ENCODE measurements at regions not wholly inside any gene's neighbourhood (a gene's known extent, or its start where the extent isn't known, plus 50 kb on each side); places are given as distances from the start of the nearest gene placed in this dataset.

- H3K36me3 ChIP-seq (ENCODE audit: control insufficient read depth in 2 of 3, insufficient read depth in 3 of 3, low read length in 3 of 3), result no peaks in the 10 kb centered on the region
- no peak overlapping the region for H3K27ac ChIP-seq (ENCODE audit: low read depth in 2 of 2, low read length in 2 of 2)
- no peak for FAIRE-seq
- no peaks in the 10 kb centered on the region for H3K9me3 ChIP-seq (ENCODE audit: control insufficient read depth in 2 of 3, insufficient read depth in 1 of 3, low read length in 3 of 3)
- DNase-seq, result no peak
- intact Hi-C loops (cut with DNase I), result no loop called here
- H3K9ac ChIP-seq (ENCODE audit: low read length in 3 of 3), result no peak overlapping the region
- no peak for TF ChIP-seq CTCF (IDR thresholded peaks at IDR 0.05; ENCODE audit: borderline replicate concordance, extremely low read depth, insufficient read depth)
- no peak overlapping the region for H3K4me3 ChIP-seq (ENCODE audit: low read length in 3 of 3)
- no peaks in the 10 kb centered on the region for H3K4me1 ChIP-seq (ENCODE audit: control insufficient read depth in 2 of 3, insufficient read depth in 2 of 3, low read depth in 1 of 3, low read length in 3 of 3)
- no peaks in the 10 kb centered on the region for H3K27me3 ChIP-seq (ENCODE audit: control insufficient read depth, insufficient read depth, low read length)
Measured at GRCh38 chr1:101683136-101683535, 313.6 kb downstream of the OLFM3 start.

- H3K27ac ChIP-seq (ENCODE audit: low read depth in 2 of 2, low read length in 2 of 2), result no peak overlapping the region
- intact Hi-C loops (cut with DNase I), result no loop called here
- no peak for FAIRE-seq
- no peaks in the 10 kb centered on the region for H3K27me3 ChIP-seq (ENCODE audit: control insufficient read depth, insufficient read depth, low read length)
- TF ChIP-seq CTCF (IDR thresholded peaks at IDR 0.05; ENCODE audit: borderline replicate concordance, extremely low read depth, insufficient read depth), result no peak
- no peak for DNase-seq
- H3K9ac ChIP-seq (ENCODE audit: low read length in 3 of 3), result no peak overlapping the region
- H3K36me3 ChIP-seq (ENCODE audit: control insufficient read depth in 2 of 3, insufficient read depth in 3 of 3, low read length in 3 of 3), result no peaks in the 10 kb centered on the region
- H3K9me3 ChIP-seq (ENCODE audit: control insufficient read depth in 2 of 3, insufficient read depth in 1 of 3, low read length in 3 of 3), result no peaks in the 10 kb centered on the region
- H3K4me3 ChIP-seq (ENCODE audit: low read length in 3 of 3), result no peak overlapping the region
- H3K4me1 ChIP-seq (ENCODE audit: control insufficient read depth in 2 of 3, insufficient read depth in 2 of 3, low read depth in 1 of 3, low read length in 3 of 3), result no peaks in the 10 kb centered on the region
Measured at GRCh38 chr1:101683561-101683960, 313.2 kb downstream of the OLFM3 start.

- Histone ChIP-seq H3K27me3 (ENCODE audit: control insufficient read depth, insufficient read depth, low read length) (no peaks in the 10 kb centered on the region), H3K4me1 (ENCODE audit: control insufficient read depth in 2 of 3, insufficient read depth in 2 of 3, low read depth in 1 of 3, low read length in 3 of 3) (no peaks in the 10 kb centered on the region), H3K4me3 (ENCODE audit: low read length in 3 of 3) (no peak overlapping the region), H3K9ac (ENCODE audit: low read length in 3 of 3) (no peak overlapping the region), H3K9me3 (ENCODE audit: control insufficient read depth in 2 of 3, insufficient read depth in 1 of 3, low read length in 3 of 3) (no peaks in the 10 kb centered on the region), H3K27ac (ENCODE audit: low read depth in 2 of 2, low read length in 2 of 2) (no peak overlapping the region), H3K36me3 (ENCODE audit: control insufficient read depth in 2 of 3, insufficient read depth in 3 of 3, low read length in 3 of 3) (no peaks in the 10 kb centered on the region)
- FAIRE-seq, result no peak
- peak in 1 of 5 donors; percentile 39 for DNase-seq
- TF ChIP-seq CTCF (IDR thresholded peaks at IDR 0.05; ENCODE audit: borderline replicate concordance, extremely low read depth, insufficient read depth), result no peak
- intact Hi-C loops (cut with DNase I), result no loop called here
Measured at GRCh38 chr1:101697072-101697471, 299.7 kb downstream of the OLFM3 start.

GRCh38 chr1:101698681-101699080 is 298.0 kb downstream of the OLFM3 start:
- intact Hi-C loops (cut with DNase I), result no loop called here
- H3K4me3 ChIP-seq (ENCODE audit: low read length in 3 of 3), result no peak overlapping the region
- H3K9me3 ChIP-seq (ENCODE audit: control insufficient read depth in 2 of 3, insufficient read depth in 1 of 3, low read length in 3 of 3), result no peaks in the 10 kb centered on the region
- no peak for DNase-seq
- no peak for TF ChIP-seq CTCF (IDR thresholded peaks at IDR 0.05; ENCODE audit: borderline replicate concordance, extremely low read depth, insufficient read depth)
- H3K9ac ChIP-seq (ENCODE audit: low read length in 3 of 3), result no peak overlapping the region
- no peaks in the 10 kb centered on the region for H3K27me3 ChIP-seq (ENCODE audit: control insufficient read depth, insufficient read depth, low read length)
- H3K4me1 ChIP-seq (ENCODE audit: control insufficient read depth in 2 of 3, insufficient read depth in 2 of 3, low read depth in 1 of 3, low read length in 3 of 3), result no peaks in the 10 kb centered on the region
- H3K27ac ChIP-seq (ENCODE audit: low read depth in 2 of 2, low read length in 2 of 2), result no peak overlapping the region
- H3K36me3 ChIP-seq (ENCODE audit: control insufficient read depth in 2 of 3, insufficient read depth in 3 of 3, low read length in 3 of 3), result no peaks in the 10 kb centered on the region
- FAIRE-seq, result no peak
